GM21390 (cell line): ENCODE measurements at regions not wholly inside any gene's neighbourhood (a gene's known extent, or its start where the extent isn't known, plus 50 kb on each side); places are given as distances from the start of the nearest gene placed in this dataset.
"Not testable (repeated sequence)": the region's sequence is repeated elsewhere in the genome, so short reads cannot be mapped to it uniquely, and the experiment has no call there.

Source experiments
- ATAC-seq: cut with Tn5 transposase; IDR thresholded peaks from one replicate; pipeline ENCODE4 v1.9.1; 2021; ENCODE audit not compliant: unreplicated experiment

DNA sequence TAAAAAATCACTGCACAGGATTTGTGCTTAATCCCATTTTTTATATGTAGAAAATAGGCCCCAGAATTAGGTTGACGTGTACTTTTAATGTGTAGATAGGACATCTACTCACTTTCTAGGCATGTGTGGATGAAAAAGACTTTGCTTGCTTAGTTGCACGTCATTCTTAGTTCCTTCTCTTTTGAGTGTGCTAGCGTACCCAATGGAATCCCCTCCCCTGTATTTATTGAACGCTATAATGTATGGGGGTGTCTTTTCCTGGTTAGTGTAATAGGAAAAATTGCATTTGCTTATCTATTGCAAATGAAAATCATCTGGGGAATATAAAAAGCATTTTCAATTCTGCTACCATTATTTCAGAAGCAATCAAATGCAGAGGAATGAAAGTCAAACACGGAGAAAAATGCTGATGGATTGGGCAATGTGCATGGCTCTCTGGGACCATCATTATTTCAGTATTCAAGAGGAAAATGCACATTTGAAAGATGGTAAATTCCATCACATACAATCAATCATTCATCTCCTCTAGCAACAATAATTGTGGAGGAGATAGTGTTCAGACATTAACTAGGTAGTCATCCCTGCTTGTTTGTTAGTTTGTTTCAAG is 277.0 kb upstream of the B3GALT2 start:
- no peak for ATAC-seq

DNA sequence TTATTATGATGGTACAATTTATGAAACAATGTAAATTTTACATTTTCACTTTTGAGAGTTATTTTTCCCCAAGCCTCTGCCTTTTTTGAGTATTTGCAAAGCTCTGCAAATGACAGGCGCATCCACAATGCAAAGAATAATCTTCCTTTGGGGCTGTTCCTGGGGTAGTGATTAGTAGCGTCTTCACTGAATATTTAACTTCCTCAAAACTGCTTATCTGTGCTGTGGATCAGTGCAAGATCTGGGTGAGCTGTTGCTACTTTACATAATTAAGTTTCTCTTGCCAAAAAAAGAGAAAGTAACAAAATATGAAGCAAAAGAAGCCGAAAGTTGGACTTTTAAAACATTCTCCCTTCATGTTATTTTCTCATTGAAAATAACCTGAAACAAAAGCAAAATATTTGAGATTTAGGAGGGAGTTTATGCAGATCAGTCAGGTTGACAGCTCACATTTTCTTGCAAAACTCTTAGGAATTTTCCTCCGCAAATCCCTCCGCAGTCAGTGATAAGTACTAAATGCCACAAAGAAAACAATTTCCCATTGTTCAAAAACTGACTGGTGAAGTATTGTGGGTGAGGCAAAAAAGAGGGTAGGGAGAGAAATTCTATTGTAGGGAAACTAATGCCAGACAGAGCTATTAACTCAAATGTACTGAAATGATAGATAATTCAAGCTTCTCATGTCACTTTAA is 276.4 kb upstream of the B3GALT2 start:
- ATAC-seq = no peak

DNA sequence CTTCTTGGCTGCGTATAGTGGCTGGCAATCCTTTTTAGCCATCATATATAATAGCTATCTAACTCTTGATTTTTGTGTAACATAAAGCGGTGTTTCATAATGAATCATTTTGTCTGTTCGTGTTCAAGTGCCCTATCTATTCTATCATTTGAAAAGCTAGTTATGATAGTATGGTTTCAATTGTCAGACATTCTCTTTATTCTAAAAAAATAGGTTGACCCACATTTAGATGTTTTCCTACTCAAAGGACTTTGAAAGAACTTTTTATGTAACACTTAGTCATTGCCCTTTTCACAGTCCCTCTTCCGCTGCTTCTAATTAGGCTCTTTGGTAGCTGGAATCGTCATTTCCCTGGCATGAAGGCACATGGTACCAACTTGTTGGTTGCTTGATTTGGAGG is 272.2 kb upstream of the B3GALT2 start:
- no peak for ATAC-seq

DNA sequence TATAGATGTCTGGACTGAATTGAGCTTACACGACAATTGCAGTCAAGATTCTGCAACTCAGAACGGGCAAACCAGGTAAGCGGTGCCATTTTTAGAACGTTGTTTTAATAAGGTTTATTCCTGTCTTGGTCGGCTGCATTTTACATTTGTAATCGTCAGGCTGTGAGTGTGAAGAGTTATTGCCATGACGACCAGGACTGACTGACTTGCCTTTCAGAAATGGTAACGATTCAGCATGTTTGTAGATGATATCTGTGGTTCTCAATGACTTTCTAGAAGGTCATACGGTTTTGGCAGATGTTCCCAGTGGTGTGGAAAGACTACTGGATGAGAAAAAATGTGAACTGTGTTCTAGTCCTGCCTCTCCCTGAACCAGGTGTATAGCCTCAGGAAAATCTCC is 271.3 kb upstream of the B3GALT2 start:
- no peak for ATAC-seq

DNA sequence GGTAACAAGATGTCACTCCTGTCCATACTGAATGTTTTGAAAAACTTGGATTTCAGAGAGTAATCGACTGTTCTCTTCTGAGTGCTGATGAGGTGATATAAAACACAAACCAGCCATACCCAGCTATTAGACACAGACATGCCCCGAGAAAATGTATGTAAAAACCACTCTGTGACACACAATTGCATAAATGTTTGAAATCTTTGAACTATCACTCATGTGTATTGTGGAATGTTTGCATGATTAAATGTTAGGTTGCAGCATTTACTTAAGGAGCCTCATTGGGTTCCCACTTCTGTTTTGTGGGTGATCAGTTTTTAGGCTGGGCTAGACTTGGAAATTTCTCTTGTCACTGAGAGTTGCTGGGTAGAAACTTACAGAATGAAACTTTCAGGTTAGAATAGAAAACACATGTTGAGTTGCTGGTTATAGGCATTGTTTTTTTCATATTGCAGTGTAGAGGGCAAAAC is 270.4 kb upstream of the B3GALT2 start:
- ATAC-seq = peak; percentile 85

DNA sequence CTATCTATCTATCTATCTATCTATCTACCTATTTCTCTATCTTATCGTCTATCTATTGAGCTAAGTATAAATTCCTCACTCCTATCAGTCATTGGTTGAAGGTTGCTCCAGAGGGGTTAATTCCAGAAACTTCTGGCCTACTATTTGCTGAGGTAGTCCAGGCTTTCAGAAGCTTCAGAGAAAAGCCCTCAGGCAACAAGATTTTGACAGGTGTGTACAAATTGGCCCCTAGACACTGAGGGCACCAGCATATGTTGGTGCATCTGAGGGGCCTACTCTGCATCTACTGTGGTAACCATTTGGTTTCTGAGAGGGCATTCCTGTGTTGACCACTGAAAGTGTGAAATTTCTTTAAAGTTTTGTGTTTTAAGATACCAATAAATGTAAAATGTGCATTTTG is 265.2 kb upstream of the B3GALT2 start:
- ATAC-seq = no peak

DNA sequence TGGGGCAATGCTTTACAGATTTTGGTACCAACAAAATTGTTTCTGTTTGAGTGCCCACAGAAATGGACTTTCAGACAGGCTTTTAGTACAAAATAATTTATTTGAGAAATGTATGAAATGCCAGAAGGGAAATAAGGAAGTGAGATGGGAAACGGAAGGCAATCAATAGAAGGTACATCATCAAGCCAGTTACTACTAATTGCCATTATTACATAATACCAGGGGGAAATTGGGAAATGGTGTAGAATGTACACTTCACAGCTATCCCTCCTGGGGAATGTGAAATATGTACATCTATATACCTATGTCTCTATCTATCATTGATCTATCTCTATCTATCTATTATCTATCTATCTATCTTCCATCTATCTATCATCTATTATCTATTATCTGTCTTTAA is 264.6 kb upstream of the B3GALT2 start:
- ATAC-seq = no peak

DNA sequence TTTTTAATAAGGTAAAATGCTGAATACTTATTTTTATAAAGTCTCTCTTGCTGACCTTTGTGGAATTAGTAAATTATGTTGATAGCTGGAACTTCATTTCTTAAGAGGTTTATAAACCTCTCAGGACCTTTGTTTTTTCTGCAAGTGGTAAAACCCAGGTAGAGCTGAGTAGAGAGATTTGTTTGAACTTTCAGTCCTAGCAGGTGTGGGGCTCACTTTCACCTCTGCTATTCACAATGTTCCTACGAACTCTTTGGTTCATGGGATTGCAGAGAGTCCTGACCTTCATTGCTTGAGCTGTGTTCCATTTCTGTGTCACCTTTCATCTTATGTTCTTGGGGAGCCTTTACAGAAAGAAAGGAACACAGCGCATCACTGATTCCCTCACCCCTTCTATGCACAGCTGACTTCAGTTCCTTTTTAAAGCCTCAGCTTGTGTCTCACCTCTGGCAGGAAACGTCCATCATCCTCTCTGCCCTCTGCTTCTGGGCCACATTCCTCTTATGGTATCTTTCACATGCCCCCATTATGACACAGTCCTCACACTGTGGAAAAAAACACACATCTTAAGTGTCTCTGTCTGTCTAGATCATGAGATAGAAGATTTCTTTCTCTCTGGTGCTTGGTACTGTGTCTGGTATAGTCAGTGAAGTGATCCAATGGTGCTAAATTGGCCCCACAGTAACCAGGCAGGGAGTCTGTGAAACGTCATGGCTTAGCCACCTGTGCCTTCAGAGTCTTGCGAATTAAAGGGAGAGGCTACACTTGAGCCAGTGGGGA is 262.5 kb upstream of the B3GALT2 start:
- peak; percentile 94 for ATAC-seq

DNA sequence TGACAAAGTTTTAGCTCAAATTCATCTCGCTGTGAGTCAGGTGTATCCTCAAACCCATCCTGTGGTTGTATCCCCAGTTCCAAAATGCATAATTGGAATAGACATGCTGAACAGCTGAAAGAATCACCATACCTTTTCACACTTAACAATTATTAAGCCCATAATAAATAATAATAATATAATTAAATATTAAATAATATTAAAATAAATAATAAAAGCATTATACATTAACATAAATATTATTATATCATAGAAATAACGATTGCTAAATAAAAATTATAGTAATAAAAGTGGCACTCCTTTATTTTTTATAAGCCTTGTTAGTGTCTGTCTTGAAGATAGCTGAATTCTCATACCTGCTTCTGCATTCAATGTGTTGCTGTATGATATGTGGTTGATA is 257.5 kb upstream of the B3GALT2 start:
- ATAC-seq = no peak

DNA sequence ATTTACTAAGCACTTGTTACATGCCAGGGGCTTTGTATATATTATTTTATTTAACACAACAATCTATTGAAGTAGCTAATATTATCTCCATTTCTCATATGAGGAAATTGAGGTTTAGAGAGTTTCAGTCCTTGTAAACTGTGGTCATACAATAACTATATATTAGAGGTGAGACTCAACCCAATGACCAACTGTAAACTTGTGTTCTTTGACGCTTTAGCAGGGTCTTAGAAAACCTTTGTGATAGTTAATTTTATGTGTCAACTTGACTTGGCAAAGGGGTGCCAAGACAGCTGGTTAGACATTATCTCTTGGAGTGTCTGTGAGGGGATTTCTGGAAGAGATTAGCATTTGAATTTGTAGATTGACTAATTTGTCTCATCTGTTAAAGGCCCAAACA is 252.4 kb upstream of the B3GALT2 start:
- peak; percentile 76 for ATAC-seq

DNA sequence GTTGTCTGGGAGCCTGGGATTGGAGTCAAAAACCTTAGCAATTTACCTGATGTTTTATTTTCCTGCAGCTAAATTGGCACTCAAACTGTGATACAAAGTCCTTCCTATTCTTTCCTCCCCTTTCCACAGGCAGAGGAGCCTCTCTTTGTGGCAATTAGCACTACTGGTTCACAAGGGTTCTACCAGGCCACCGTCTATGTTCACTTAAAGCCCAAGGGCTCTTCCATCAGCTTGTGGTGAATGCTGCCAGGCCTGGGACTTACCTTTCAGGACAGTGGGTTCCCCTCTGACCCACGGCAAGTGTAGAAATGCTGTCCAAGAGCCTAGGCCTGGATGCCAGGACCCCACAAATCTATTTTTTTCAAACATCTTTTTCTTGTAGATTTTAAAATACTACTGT is 251.9 kb upstream of the B3GALT2 start:
- ATAC-seq = peak; percentile 16

DNA sequence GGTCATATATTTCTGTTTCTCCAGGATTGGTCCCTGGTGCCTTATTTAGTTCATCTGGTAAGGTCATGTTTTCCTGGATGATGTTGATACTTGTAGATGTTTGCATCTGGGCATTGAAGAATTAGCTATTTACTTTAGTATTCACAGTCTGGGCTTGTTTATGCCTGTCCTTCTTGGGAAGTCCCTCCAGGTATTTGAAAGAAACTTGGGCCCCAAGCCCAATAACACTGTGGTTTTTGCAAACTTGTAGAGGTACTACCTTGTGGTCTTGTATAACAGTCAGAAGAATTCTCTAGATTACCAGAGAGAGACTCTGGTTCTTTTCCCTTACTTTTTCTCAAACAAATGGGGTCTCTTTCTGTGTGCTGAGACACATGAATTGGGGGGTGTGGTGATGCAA is 251.4 kb upstream of the B3GALT2 start:
- ATAC-seq = peak; percentile 82

DNA sequence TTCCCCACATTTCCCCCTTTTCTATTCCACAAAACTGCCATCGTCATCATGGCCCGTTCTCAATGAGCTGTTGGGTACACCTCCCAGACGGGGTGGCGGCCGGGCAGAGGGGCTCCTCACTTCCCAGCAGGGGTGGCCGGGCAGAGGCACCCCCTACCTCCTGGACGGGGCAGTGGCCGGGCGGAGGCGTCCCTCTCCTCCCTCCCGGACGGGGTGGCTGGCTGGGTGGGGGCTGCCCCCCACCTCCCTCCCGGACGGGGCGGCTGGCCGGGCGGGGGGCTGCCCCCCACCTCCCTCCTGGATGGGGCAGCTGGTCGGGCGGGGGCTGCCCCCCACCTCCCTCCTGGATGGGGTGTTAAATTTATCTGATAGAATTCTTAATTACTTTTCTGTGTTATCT is 250.9 kb upstream of the B3GALT2 start:
- not testable (repeated sequence) for ATAC-seq

DNA sequence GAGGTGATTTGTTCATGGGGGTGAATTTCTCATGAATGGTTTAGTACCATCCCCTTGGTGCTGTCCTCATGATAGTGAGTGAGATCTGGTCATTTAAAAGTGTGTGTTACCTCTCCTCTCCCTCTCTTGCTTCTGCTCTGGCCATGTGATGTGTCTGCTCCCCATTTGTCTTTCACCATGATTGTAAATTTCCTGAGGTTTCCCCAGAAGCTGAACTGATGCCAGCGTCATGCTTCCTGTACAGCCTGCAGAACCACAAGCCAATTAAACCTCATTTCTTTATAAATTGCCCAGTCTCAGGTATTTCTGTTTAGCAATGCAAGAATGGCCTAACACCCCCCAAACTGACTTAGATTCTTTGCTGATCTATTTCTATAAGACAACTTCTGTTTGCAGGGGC is 249.4 kb upstream of the B3GALT2 start:
- ATAC-seq = no peak

DNA sequence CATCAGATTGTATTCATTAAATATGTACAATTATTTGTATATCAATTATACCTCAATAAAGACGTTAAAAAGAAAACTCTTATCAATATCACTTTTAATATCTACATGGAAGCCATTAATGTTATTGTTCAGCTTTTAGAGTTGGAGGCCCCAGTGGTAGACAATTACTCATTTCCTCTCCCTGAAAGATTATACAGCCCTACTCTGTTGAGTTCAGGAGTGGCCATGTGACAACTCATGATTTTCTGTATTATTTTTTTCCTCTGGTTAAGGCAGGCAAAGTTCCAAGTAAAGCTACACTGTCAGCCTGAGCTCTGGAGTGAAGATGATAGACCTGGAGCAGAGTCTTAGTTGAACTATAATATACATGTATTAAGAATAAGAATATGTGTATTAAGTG is 247.9 kb upstream of the B3GALT2 start:
- ATAC-seq = no peak

DNA sequence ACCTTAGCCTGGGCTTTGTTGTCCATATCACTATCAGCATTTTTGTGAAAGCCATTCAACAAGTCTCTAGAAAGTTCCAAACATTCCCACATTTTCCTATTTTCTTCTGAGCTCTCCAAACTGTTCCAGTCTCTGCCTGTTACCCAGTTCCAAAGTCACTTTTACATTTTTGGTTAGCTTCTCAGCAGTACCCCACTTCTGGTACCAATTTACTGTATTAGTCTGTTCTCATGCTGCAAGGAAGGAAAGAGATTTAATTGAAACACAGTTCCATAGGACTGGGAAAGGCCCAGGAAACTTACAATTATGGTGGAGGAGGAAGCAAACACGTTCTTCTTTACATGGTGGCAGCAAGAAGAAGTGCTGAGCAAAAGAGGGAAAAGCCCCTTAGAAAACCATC is 247.2 kb upstream of the B3GALT2 start:
- no peak for ATAC-seq

DNA sequence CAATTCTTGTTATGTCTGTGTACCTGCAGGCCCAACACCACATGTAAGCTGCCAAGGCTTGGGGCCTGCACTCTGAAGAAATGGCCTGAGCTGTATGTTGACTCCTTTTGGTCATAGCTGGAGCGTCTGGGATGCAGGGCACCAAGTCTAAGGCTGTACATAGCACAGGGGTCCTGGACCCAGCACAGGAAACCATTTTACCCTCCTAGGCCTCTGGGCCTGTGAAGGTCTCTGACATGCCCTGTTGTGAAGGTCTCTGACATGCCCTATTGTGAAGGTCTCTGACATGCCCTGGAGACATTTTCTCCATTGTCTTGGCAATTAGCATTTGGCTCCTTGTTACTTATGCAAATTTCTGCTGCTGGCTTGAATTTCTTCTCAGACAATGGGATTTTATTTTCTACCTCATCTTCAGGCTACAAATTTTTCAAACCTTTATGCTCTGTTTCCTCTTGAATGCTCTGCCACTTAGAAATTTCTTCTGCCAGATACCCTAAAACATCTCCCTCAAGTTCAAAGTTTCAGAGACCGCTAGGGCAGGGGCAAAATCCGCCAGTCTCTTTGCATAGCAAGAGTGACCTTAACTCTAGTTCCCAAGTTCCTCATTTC is 246.7 kb upstream of the B3GALT2 start:
- no peak for ATAC-seq

DNA sequence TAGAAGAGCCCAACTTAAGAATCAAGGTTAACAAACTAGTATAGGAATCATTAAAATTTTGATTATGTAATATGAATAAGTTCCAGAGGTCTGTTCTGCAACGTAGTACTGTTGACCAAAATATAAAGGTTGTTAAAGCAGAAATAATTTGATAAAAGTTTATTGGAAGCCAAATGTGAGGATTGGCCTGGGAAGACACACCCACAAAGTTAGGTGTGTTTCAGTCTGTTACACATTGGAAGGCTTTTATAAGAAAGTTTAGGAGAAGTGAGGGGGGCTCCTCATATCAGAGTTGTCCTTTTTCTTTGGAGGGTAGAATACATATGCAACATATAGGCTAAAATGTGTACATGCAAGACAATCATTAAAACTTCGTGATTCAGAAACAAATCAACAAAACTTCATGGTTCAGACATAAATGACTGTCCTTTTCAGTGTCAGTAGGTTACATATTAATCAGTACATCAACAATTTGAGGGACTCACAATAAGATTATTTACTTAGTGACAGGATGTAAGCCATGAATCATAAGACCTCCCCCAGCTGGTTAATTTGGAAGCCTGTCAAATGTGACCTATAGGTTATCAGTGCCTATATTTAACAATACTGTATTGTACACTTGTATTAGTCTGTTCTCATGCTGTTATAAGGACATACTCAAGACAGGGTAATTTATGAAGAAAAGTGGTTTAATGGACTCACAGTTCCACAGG is 245.0 kb upstream of the B3GALT2 start:
- ATAC-seq = no peak

DNA sequence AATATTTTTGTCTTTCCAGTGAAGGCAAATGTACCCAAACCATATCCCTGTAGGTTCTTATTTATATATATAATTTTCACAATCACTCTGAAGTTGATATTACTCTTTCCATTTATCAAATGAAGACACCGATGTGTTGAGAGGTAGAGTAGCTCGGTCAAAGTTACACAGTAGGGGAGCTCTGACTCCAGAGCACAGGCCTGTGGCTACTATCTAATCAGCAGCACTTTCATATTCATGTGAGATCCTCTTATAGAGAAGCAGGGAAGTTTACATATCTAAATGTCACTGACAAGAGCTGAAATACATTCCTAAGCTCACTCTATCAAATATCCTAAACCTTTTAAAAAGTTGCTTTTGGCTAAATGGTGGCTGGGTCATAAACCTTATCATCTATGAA is 241.1 kb upstream of the B3GALT2 start:
- no peak for ATAC-seq

DNA sequence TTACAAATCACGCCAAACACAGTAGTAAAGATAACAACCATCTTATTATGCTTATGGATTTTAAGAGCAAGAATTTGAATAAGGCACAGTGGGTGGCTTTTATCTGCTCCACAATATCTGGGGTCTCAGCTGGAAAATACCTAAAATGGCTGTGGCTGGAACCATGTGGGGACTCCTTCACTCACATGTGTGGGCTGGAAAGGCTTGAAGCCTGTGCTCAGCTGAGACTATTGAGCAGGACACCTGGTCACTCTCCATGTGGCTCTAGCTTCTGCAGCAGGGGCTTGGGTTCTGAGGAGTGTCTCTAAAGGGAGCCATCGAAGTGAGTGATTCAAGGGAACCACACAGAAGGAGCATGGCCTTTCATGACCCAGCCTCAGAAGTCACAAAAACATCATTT is 239.6 kb upstream of the B3GALT2 start:
- no peak for ATAC-seq

DNA sequence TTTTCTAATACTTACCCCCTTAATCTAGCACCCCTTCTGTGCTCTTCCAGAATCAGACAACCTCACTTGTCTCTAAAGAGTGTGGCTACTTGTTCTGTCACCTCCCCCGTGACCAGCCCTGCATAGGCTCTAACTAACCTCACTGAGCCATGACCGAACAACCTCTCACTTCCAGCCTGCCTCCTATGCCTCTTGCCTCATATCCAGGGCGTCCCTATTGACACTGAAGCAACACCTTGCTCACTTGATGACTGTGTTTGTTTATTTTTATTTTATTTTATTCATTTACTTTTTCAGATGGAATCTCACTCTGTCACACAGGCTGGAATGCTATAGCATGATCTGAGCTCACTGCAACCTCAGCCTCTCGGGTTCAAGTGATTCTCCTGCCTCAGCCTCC is 235.1 kb upstream of the B3GALT2 start:
- no peak for ATAC-seq
